GM12878 (cell line): ENCODE measurements at regions not wholly inside any gene's neighbourhood (a gene's known extent, or its start where the extent isn't known, plus 50 kb on each side); places are given as distances from the start of the nearest gene placed in this dataset.

Source experiments
- ATAC-seq: fragments of 200-7000 bp; cut with Tn5 transposase; 3 replicates; pipeline ENCODE4 v1.9.1; 2020; ENCODE audit warnings: mild to moderate bottlenecking, moderate library complexity
- BruUV-seq: library from RNA; stranded (reverse); fragments of 400-500 nt; replicated peaks from 2 replicates; lab custom pipeline; 2021; lab: Mats Ljungman, UMichigan
- CTCF ChIA-PET: fragments of 300-600 bp; sonication (Branson Sonifier 250); formaldehyde crosslinking; extraction: SDS; loops from one replicate; lab custom pipeline; 2021; ENCODE audit warnings: inconsistent platforms; lab: Yijun Ruan, JAX
- POLR2A ChIA-PET: fragments of 350-600 bp; formaldehyde crosslinking; extraction: SDS; loops from one replicate; lab custom pipeline; 2021; ENCODE audit warnings: inconsistent platforms; lab: Charles Lee
- RAD21 ChIA-PET: fragments of 300-600 bp; sonication (Branson Sonifier 250); formaldehyde crosslinking; loops from one replicate; lab custom pipeline; 2023; ENCODE audit warnings: antibody characterized with exemption; ENCODE audit not compliant: unreplicated experiment; lab: Charles Lee
- SMC1A ChIA-PET: fragments of 300-600 bp; sonication (Branson Sonifier 250); formaldehyde crosslinking; loops from one replicate; lab custom pipeline; 2023; ENCODE audit not compliant: unreplicated experiment, uncharacterized antibody; lab: Charles Lee
- DNase-seq: peaks from one replicate; pipeline ENCODE4 v3.0.0-alpha.2; 2011; ENCODE audit warnings: low read depth, low spot score
- FAIRE-seq: peaks from 3 replicates; lab custom pipeline; 2011; peaks lifted over from hg19 to GRCh38; lab: Jason Lieb, UNC
- H2AFZ ChIP-seq: 2 replicates; pipeline ENCODE4 v1.6.0; 2011; ENCODE audit warnings: low read depth, low read length, control low read depth; ENCODE audit not compliant: control insufficient read depth
- H3K27ac ChIP-seq: 2 replicates; pipeline ENCODE4 v1.5.1; 2011; ENCODE audit warnings: control low read depth; ENCODE audit not compliant: control insufficient read depth, insufficient read depth
- H3K27me3 ChIP-seq, 2 experiments: replicated peaks in 1 of 2; 2 replicates each; pipeline versions ENCODE4 v1.6.0 to v1.6.1; 2011; ENCODE audit warnings: low read length in 1 of 2; ENCODE audit not compliant: control insufficient read depth in 2 of 2, insufficient read depth in 2 of 2
- H3K36me3 ChIP-seq, 2 experiments: 2 replicates each; pipeline ENCODE4 v1.5.1; 2011; ENCODE audit warnings: low read length in 1 of 2; ENCODE audit not compliant: control insufficient read depth in 2 of 2, insufficient read depth in 2 of 2
- H3K4me1 ChIP-seq: 2 replicates; pipeline ENCODE4 v1.6.1; 2011; ENCODE audit warnings: mild to moderate bottlenecking, low read length, moderate library complexity, mixed read lengths; ENCODE audit not compliant: control insufficient read depth, insufficient read depth
- H3K4me2 ChIP-seq: 2 replicates; pipeline ENCODE4 v1.6.0; 2011; ENCODE audit warnings: control low read depth; ENCODE audit not compliant: control insufficient read depth, insufficient read depth
- H3K4me3 ChIP-seq: fragments of 200-600 bp; sonication (generic); 2 replicates; pipeline ENCODE4 v1.5.1; 2016
- H3K79me2 ChIP-seq: 2 replicates; pipeline ENCODE4 v1.6.0; 2011; ENCODE audit warnings: low read length; ENCODE audit not compliant: control insufficient read depth, insufficient read depth
- H3K9ac ChIP-seq: 2 replicates; pipeline ENCODE4 v1.8.0; 2011; ENCODE audit warnings: low read length, control low read depth, mixed read lengths; ENCODE audit not compliant: control insufficient read depth, insufficient read depth
- H3K9me3 ChIP-seq: replicated peaks from 3 replicates; pipeline ENCODE4 v1.5.1; 2011; ENCODE audit warnings: mild to moderate bottlenecking, low read length; ENCODE audit not compliant: control insufficient read depth, insufficient read depth
- H4K20me1 ChIP-seq: 2 replicates; pipeline ENCODE4 v1.6.0; 2011; ENCODE audit not compliant: control insufficient read depth, insufficient read depth
- ATF2 ChIP-seq: IDR thresholded peaks from 2 replicates; pipeline ENCODE4 v1.6.1; 2012; ENCODE audit warnings: low read length, inconsistent platforms
- CEBPZ ChIP-seq: fragments of 150-350 bp; IDR thresholded peaks from 2 replicates; pipeline ENCODE4 v1.6.1; 2016; ENCODE audit warnings: low read depth, low read length
- FOXK2 ChIP-seq: fragments of 450-650 bp; IDR thresholded peaks from 2 replicates; pipeline ENCODE4 v1.6.1; 2017; ENCODE audit warnings: mild to moderate bottlenecking, moderate library complexity
- HCFC1 ChIP-seq: fragments of 150-350 bp; IDR thresholded peaks from 2 replicates; pipeline ENCODE4 v1.6.1; 2014; ENCODE audit warnings: low read length
- LARP7 ChIP-seq: fragments of 450-650 bp; IDR thresholded peaks from 2 replicates; pipeline ENCODE4 v1.6.1; 2017; ENCODE audit warnings: mild to moderate bottlenecking
- MTA3 ChIP-seq: IDR thresholded peaks from 2 replicates; pipeline ENCODE4 v1.6.1; 2012; ENCODE audit warnings: low read length, inconsistent platforms, borderline replicate concordance
- MYC ChIP-seq: IDR thresholded peaks from 2 replicates; pipeline ENCODE4 v1.6.1; 2011; ENCODE audit warnings: mild to moderate bottlenecking, low read length, moderate library complexity, inconsistent platforms; ENCODE audit not compliant: insufficient read depth, insufficient replicate concordance, insufficient read length, severe bottlenecking
- NRF1 ChIP-seq: conservative IDR thresholded peaks from 2 replicates; pipeline ENCODE4 v1.6.1; 2011; ENCODE audit warnings: mild to moderate bottlenecking, low read depth, low read length, improper control_type of control experiment
- POLR2AphosphoS2 ChIP-seq: IDR thresholded peaks from 2 replicates; pipeline ENCODE4 v1.6.1; 2011; ENCODE audit warnings: low read depth, mild to moderate bottlenecking, low read length, improper control_type of control experiment, moderate library complexity
- RUNX3 ChIP-seq: IDR thresholded peaks from 2 replicates; pipeline ENCODE4 v1.6.1; 2012; ENCODE audit warnings: low read length, inconsistent platforms
- SMAD1 ChIP-seq: fragments of 450-650 bp; IDR thresholded peaks from 2 replicates; pipeline ENCODE4 v1.6.1; 2018; ENCODE audit warnings: mild to moderate bottlenecking, low read depth; ENCODE audit not compliant: partially characterized antibody
- SP1 ChIP-seq: IDR thresholded peaks from one replicate; pipeline ENCODE4 v1.6.1; 2011; ENCODE audit warnings: low read depth, low read length
- SREBF2 ChIP-seq: IDR thresholded peaks from 2 replicates; pipeline ENCODE4 v1.6.1; 2012; ENCODE audit warnings: mild to moderate bottlenecking, low read length
- TARDBP ChIP-seq: IDR thresholded peaks from 2 replicates; pipeline ENCODE4 v1.6.1; 2016; ENCODE audit warnings: borderline replicate concordance
- WGBS: methylation state at CpG from one replicate; pipeline ENCODE4 v1.1.6; 2016; ENCODE audit warnings: low lambda C conversion rate; ENCODE audit not compliant: insufficient replicate concordance, insufficient coverage; ENCODE audit errors: missing lambda C conversion rate; 5-methylcytosine and 5-hydroxymethylcytosine counted together
- in situ Hi-C: fragments of 300-500 bp; cut with MboI; formaldehyde crosslinking; loops from 9 replicates; pipeline ENCODE4 v1.14.3; 2018; ENCODE audit warnings: mixed read lengths
- intact Hi-C: fragments of 100-400 bp; cut with micrococcal nuclease; formaldehyde crosslinking; loops from one replicate; pipeline ENCODE4 v1.14.2; 2022; ENCODE audit not compliant: unreplicated experiment
- TF ChIP-seq, protein P1 (sequence below): fragments of 450-650 bp; IDR thresholded peaks from 2 replicates; pipeline ENCODE4 v1.6.1; 2014; ENCODE audit warnings: mild to moderate bottlenecking
- TF ChIP-seq, protein P2 (sequence below): fragments of 450-650 bp; formaldehyde crosslinking; IDR thresholded peaks from 2 replicates; pipeline ENCODE4 v1.4.0; 2022; ENCODE audit warnings: mild to moderate bottlenecking, moderate library complexity

GRCh38 chr22:47690166-47690565 lies 927.7 kb downstream of the TBC1D22A start:
- WGBS: 50% methylated on average over 2 of the region's 2 CpGs
- H4K20me1 ChIP-seq: no peaks in the 10 kb centered on the region
- no peak overlapping the region for H3K27ac ChIP-seq
- FAIRE-seq (no peak), ATAC-seq (no peak), DNase-seq (no peak)
- intact Hi-C loops: no loop called here
- H2AFZ ChIP-seq: no peak overlapping the region
- no peak overlapping the region for H3K4me3 ChIP-seq
- no peaks in the 10 kb centered on the region for H3K4me1 ChIP-seq
- RAD21 ChIA-PET: no interaction called here
- H3K4me2 ChIP-seq: no peak overlapping the region
- H3K36me3 ChIP-seq: no peaks in the 10 kb centered on the region
- H3K27me3 ChIP-seq: no peaks in the 10 kb centered on the region
- BruUV-seq: no TSS peak
- SMC1A ChIA-PET: no interaction called here
- CTCF ChIA-PET: no interaction called here
- in situ Hi-C loops: no loop called here
- no peaks in the 10 kb centered on the region for H3K79me2 ChIP-seq
- no peak overlapping the region for H3K9ac ChIP-seq
- H3K9me3 ChIP-seq: no peaks in the 10 kb centered on the region; the same call in 2 of the 3 replicates
- POLR2A ChIA-PET: no interaction called here
- TF ChIP-seq, protein P1, sequence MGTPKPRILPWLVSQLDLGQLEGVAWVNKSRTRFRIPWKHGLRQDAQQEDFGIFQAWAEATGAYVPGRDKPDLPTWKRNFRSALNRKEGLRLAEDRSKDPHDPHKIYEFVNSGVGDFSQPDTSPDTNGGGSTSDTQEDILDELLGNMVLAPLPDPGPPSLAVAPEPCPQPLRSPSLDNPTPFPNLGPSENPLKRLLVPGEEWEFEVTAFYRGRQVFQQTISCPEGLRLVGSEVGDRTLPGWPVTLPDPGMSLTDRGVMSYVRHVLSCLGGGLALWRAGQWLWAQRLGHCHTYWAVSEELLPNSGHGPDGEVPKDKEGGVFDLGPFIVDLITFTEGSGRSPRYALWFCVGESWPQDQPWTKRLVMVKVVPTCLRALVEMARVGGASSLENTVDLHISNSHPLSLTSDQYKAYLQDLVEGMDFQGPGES: no peak
- TF ChIP-seq LARP7 (no peak), HCFC1 (no peak), NRF1 (no peak), MYC (no peak), ATF2 (no peak), RUNX3 (no peak), MTA3 (no peak), SREBF2 (no peak), FOXK2 (no peak), SP1 (no peak), CEBPZ (no peak), POLR2AphosphoS2 (no peak), SMAD1 (no peak), TARDBP (no peak)
- TF ChIP-seq, protein P2, sequence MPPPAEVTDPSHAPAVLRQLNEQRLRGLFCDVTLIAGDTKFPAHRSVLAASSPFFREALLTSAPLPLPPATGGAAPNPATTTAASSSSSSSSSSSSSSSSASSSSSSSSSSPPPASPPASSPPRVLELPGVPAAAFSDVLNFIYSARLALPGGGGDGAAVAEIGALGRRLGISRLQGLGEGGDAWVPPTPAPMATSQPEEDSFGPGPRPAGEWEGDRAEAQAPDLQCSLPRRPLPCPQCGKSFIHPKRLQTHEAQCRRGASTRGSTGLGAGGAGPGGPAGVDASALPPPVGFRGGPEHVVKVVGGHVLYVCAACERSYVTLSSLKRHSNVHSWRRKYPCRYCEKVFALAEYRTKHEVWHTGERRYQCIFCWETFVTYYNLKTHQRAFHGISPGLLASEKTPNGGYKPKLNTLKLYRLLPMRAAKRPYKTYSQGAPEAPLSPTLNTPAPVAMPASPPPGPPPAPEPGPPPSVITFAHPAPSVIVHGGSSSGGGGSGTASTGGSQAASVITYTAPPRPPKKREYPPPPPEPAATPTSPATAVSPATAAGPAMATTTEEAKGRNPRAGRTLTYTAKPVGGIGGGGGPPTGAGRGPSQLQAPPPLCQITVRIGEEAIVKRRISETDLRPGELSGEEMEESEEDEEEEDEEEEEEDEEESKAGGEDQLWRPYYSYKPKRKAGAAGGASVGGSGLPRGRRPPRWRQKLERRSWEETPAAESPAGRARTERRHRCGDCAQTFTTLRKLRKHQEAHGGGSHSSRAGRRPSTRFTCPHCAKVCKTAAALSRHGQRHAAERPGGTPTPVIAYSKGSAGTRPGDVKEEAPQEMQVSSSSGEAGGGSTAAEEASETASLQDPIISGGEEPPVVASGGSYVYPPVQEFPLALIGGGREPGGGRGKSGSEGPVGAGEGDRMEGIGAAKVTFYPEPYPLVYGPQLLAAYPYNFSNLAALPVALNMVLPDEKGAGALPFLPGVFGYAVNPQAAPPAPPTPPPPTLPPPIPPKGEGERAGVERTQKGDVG (CRISPR knock-in tag): no peak
